Adrenal gland (tissue), 9 donors: ENCODE measurements at regions not wholly inside any gene's neighbourhood (a gene's known extent, or its start where the extent isn't known, plus 50 kb on each side); places are given as distances from the start of the nearest gene placed in this dataset.

Experiments
- DNase-seq, 7 donors: peaks; one replicate each; pipeline ENCODE4 v3.0.0-alpha.2; 2019 to 2020
- H3K27ac ChIP-seq, 5 donors: fragments of 200-600 bp; sonication (generic) in 4 of 5; 1 replicate in 3 of 5; 2 replicates in 2 of 5; pipeline versions ENCODE4 v1.5.1 to v1.8.0; 2016 to 2020; ENCODE audit warnings: mild to moderate bottlenecking in 1 of 5
- H3K27me3 ChIP-seq: fragments of 200-600 bp; 2 replicates; pipeline ENCODE4 v1.8.0; 2021
- H3K36me3 ChIP-seq, 2 donors: fragments of 200-600 bp; replicated peaks in 1 of 2; 1 replicate in 1 of 2; 2 replicates in 1 of 2; pipeline versions ENCODE4 v1.5.1 to v1.8.0; 2018 to 2022
- H3K4me1 ChIP-seq, 2 donors: fragments of 200-600 bp; replicated peaks in 1 of 2; 1 replicate in 1 of 2; 2 replicates in 1 of 2; pipeline versions ENCODE4 v1.5.1 to v1.8.0; 2018 to 2021
- H3K4me3 ChIP-seq, 4 donors: fragments of 200-600 bp; sonication (generic) in 3 of 4; one replicate each; pipeline ENCODE4 v1.5.1; 2016 to 2018
- H3K9me3 ChIP-seq, 3 donors: fragments of 200-600 bp; sonication (generic) in 1 of 3; replicated peaks in 1 of 3; 1 replicate in 2 of 3; 2 replicates in 1 of 3; pipeline versions ENCODE4 v1.5.1 to v1.8.0; 2016 to 2021
- CTCF ChIP-seq, 6 experiments: fragments of 450-650 bp in 4 of 6; fragments of 200-600 bp in 2 of 6; sonication (generic) in 1 of 6; IDR thresholded peaks; 1 replicate in 5 of 6; 2 replicates in 1 of 6; pipeline versions ENCODE4 v1.5.1 to v1.8.0; 2016 to 2021; ENCODE audit warnings: antibody characterized with exemption in 6 of 6, mild to moderate bottlenecking in 2 of 6, moderate library complexity in 1 of 6
- POLR2A ChIP-seq, 2 donors: fragments of 450-650 bp; IDR thresholded peaks; one replicate each; pipeline ENCODE4 v1.6.1; 2017; ENCODE audit warnings: antibody characterized with exemption in 2 of 2, mild to moderate bottlenecking in 2 of 2, moderate library complexity in 1 of 2
- WGBS, 4 donors: extraction: QIAGEN DNeasy Blood & Tissue Kit in 2 of 4; methylation state at CpG; one replicate each; pipeline versions ENCODE4 v1.1.5 to v1.1.7; 2013 to 2017; 5-methylcytosine and 5-hydroxymethylcytosine counted together
- intact Hi-C, 2 donors: fragments of 100-400 bp; cut with DNase I; formaldehyde crosslinking; loops; one replicate each; pipeline versions ENCODE4 v1.14.1 to v1.15.0; 2022 to 2023
- donor health status: healthy with polysubstance abuse.
- donor health status: Bipolar disorder and iron deficiency.
- donor health status: DM: yes; HTN: yes; CAD: no.
- donor health status: DM: no; HTN: no; CAD: no.
- donor health status: DM: no; HTN: no; CAD: no.

- 68 to 91% (median 80%) methylated on average over 3 of the region's 3 CpGs for WGBS, 4 donors
- TF ChIP-seq POLR2A (IDR thresholded peaks at IDR 0.05) (no peak), CTCF (IDR thresholded peaks at IDR 0.05) (no peak)
- H3K9me3 ChIP-seq = no peaks in the 10 kb centered on the region
Observed at GRCh38 chr13:79831556-79831955, 350.6 kb downstream of the NDFIP2 start.

GRCh38 chr13:79830945-79831344, 350.0 kb downstream of the NDFIP2 start:
- Histone ChIP-seq H3K27ac (no peak overlapping the region), H3K36me3 (no peaks in the 10 kb centered on the region), H3K27me3 (no peaks in the 10 kb centered on the region), H3K4me3 (no peak overlapping the region), H3K9me3 (no peaks in the 10 kb centered on the region), H3K4me1 (no peaks in the 10 kb centered on the region)
- WGBS, 4 donors = 77 to 87% (median 86%) methylated on average over 3 of the region's 3 CpGs
- DNase-seq = no peak
- intact Hi-C loops = no loop called here
- TF ChIP-seq POLR2A (IDR thresholded peaks at IDR 0.05) = no peak

More at GRCh38 chr13:79831556-79831955, 350.6 kb downstream of the NDFIP2 start:
- intact Hi-C loops = no loop called here
- no peaks in the 10 kb centered on the region for H3K27me3 ChIP-seq
- H3K36me3 ChIP-seq = no peaks in the 10 kb centered on the region
- no peak overlapping the region for H3K4me3 ChIP-seq
- H3K4me1 ChIP-seq = no peaks in the 10 kb centered on the region
- no peak for DNase-seq
- no peak overlapping the region for H3K27ac ChIP-seq

DNA sequence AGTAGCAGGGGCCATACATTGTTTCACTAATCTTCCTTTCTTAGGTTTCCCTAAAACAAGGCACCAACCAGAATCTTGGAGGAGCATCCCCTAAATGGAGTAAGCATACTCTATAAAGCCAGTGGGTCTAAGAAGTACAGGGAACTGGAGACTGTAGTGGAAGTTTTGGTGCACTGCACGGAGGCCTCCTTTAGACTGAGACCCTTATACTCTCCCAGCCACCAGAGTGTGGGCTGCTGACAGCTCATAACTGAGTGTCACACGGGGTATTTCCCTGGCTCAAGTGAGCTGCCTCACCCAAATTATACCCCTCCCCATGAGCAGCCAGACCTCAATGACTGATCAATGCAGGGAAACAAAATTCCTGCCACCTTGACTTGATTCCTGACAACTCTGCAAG, 349.5 kb downstream of the NDFIP2 start:
- H3K27me3 ChIP-seq = no peaks in the 10 kb centered on the region
- DNase-seq = no peak
- intact Hi-C loops = no loop called here
- no peaks in the 10 kb centered on the region for H3K36me3 ChIP-seq
- no peak overlapping the region for H3K4me3 ChIP-seq
- 68 to 92% (median 86%) methylated on average over 2 of the region's 2 CpGs for WGBS, 4 donors
- H3K27ac ChIP-seq = no peak overlapping the region
- H3K4me1 ChIP-seq = no peaks in the 10 kb centered on the region
- no peak for TF ChIP-seq CTCF (IDR thresholded peaks at IDR 0.05)
- TF ChIP-seq POLR2A (IDR thresholded peaks at IDR 0.05) = no peak
- no peaks in the 10 kb centered on the region for H3K9me3 ChIP-seq

- Histone ChIP-seq H3K27me3 (no peaks in the 10 kb centered on the region), H3K36me3 (no peaks in the 10 kb centered on the region), H3K4me1 (no peaks in the 10 kb centered on the region), H3K9me3 (no peaks in the 10 kb centered on the region), H3K4me3 (no peak overlapping the region), H3K27ac (no peak overlapping the region)
- 56 to 72% (median 61%) methylated on average over 2 of the region's 2 CpGs for WGBS, 4 donors
- TF ChIP-seq CTCF (IDR thresholded peaks at IDR 0.05) (no peak), POLR2A (IDR thresholded peaks at IDR 0.05) (no peak)
- intact Hi-C loops = no loop called here
- DNase-seq = no peak
Observed at GRCh38 chr13:79829880-79830279, 348.9 kb downstream of the NDFIP2 start.

DNA sequence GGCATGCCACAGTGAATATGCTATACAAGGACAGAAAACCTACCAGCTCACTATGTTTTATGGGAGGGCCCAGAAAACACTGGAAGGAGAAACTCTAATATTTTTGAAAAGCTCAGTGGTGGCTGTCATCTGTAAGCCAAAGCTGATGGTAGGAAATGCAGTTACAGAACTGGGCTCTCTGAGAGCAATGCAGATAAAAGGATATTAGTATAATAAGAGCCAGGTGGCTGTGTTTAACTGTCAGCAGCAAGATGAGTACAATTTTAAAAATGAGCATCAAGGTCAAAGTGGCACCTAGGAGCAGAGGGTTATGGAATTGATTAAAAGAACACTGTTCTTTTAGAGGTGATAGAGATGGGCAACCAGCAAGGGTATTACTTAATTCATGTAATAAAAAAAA, 345.0 kb downstream of the NDFIP2 start:
- DNase-seq = no peak
- no peaks in the 10 kb centered on the region for H3K36me3 ChIP-seq
- H3K4me3 ChIP-seq = no peak overlapping the region
- intact Hi-C loops = no loop called here
- TF ChIP-seq CTCF (IDR thresholded peaks at IDR 0.05) = no peak
- no peak for TF ChIP-seq POLR2A (IDR thresholded peaks at IDR 0.05)
- H3K27me3 ChIP-seq = no peaks in the 10 kb centered on the region
- no peak overlapping the region for H3K27ac ChIP-seq
- no peaks in the 10 kb centered on the region for H3K9me3 ChIP-seq
- H3K4me1 ChIP-seq = no peaks in the 10 kb centered on the region
